Kidney (tissue), 13 donors: ENCODE measurements at regions not wholly inside any gene's neighbourhood (a gene's known extent, or its start where the extent isn't known, plus 50 kb on each side); places are given as distances from the start of the nearest gene placed in this dataset.

Experiments used
- DNase-seq, 5 donors: peaks; one replicate each; pipeline ENCODE4 v3.0.0-alpha.2; 2013 to 2020
- FAIRE-seq: peaks from 2 replicates; lab custom pipeline; 2012; peaks lifted over from hg19 to GRCh38; lab: Jason Lieb, UNC
- H3K27ac ChIP-seq, 2 donors: one replicate each; pipeline ENCODE4 v1.7.0; 2013; ENCODE audit warnings: low read depth in 2 of 2, low read length in 2 of 2, inconsistent platforms in 1 of 2
- H3K27me3 ChIP-seq: one replicate; pipeline ENCODE4 v1.7.1; 2013; ENCODE audit warnings: low read length, inconsistent platforms; ENCODE audit not compliant: control insufficient read depth, insufficient read depth
- H3K36me3 ChIP-seq, 3 donors: one replicate each; pipeline versions ENCODE4 v1.7.0 to v1.7.1; 2013; ENCODE audit warnings: low read length in 3 of 3, control low read depth in 1 of 3, inconsistent platforms in 1 of 3; ENCODE audit not compliant: insufficient read depth in 3 of 3, control insufficient read depth in 2 of 3
- H3K4me1 ChIP-seq, 3 donors: one replicate each; pipeline versions ENCODE4 v1.7.0 to v1.7.1; 2013; ENCODE audit warnings: low read length in 3 of 3, inconsistent platforms in 1 of 3, low read depth in 1 of 3; ENCODE audit not compliant: control insufficient read depth in 2 of 3, insufficient read depth in 2 of 3
- H3K4me3 ChIP-seq, 3 donors: one replicate each; pipeline versions ENCODE4 v1.7.0 to v1.8.1; 2013; ENCODE audit warnings: low read length in 3 of 3, control low read depth in 1 of 3, inconsistent platforms in 1 of 3
- H3K9ac ChIP-seq, 3 donors: one replicate each; pipeline versions ENCODE4 v1.7.0 to v1.7.1; 2013; ENCODE audit warnings: low read length in 3 of 3, control low read depth in 1 of 3, inconsistent platforms in 1 of 3
- H3K9me3 ChIP-seq, 3 donors: one replicate each; pipeline versions ENCODE4 v1.7.0 to v1.7.1; 2013; ENCODE audit warnings: low read length in 3 of 3, control low read depth in 1 of 3, inconsistent platforms in 1 of 3; ENCODE audit not compliant: control insufficient read depth in 2 of 3, insufficient read depth in 1 of 3
- CTCF ChIP-seq: IDR thresholded peaks from 3 replicates; pipeline ENCODE4 v1.5.1; 2012; ENCODE audit warnings: mild to moderate bottlenecking, moderate library complexity, borderline replicate concordance; ENCODE audit not compliant: insufficient read depth; ENCODE audit errors: extremely low read depth
- intact Hi-C: fragments of 100-400 bp; cut with DNase I; formaldehyde crosslinking; loops from one replicate; pipeline ENCODE4 v1.11.1; 2022
- donor health status: control.
- donor health status: control.
- donor health status: control.
- donor health status: control.
- donor health status: control.
- donor health status: DM: yes; HTN: yes; CAD: no.
- donor health status: Normal renal cell carcinoma (clear cell type).

- Histone ChIP-seq H3K27ac (no peak overlapping the region), H3K9ac (no peak overlapping the region), H3K27me3 (no peaks in the 10 kb centered on the region), H3K4me1 (no peaks in the 10 kb centered on the region), H3K36me3 (no peaks in the 10 kb centered on the region), H3K4me3 (no peak overlapping the region), H3K9me3 (no peaks in the 10 kb centered on the region)
- TF ChIP-seq CTCF, result no peak
- intact Hi-C loops, result no loop called here
- no peak for DNase-seq
- no peak for FAIRE-seq
Observed at GRCh38 chr15:29470311-29470710, 200.7 kb upstream of the NSMCE3 start.

- no peaks in the 10 kb centered on the region for H3K27me3 ChIP-seq
- no peak for TF ChIP-seq CTCF
- H3K4me1 ChIP-seq, result no peaks in the 10 kb centered on the region
- intact Hi-C loops, result no loop called here
- no peaks in the 10 kb centered on the region for H3K9me3 ChIP-seq
- DNase-seq (no peak), FAIRE-seq (no peak)
- H3K4me3 ChIP-seq, result no peak overlapping the region
- no peak overlapping the region for H3K27ac ChIP-seq
- no peaks in the 10 kb centered on the region for H3K36me3 ChIP-seq
- no peak overlapping the region for H3K9ac ChIP-seq
Observed at GRCh38 chr15:29468899-29469298, 199.3 kb upstream of the NSMCE3 start.

GRCh38 chr15:29467091-29467490 lies 197.5 kb upstream of the NSMCE3 start:
- Histone ChIP-seq H3K36me3 (no peaks in the 10 kb centered on the region), H3K27me3 (no peaks in the 10 kb centered on the region), H3K9me3 (no peaks in the 10 kb centered on the region), H3K4me1 (no peaks in the 10 kb centered on the region), H3K4me3 (no peak overlapping the region), H3K9ac (no peak overlapping the region), H3K27ac (no peak overlapping the region)
- FAIRE-seq (no peak), DNase-seq (no peak)
- no peak for TF ChIP-seq CTCF
- intact Hi-C loops, result no loop called here

- DNase-seq, result no peak
- Histone ChIP-seq H3K27ac (no peak overlapping the region), H3K9ac (no peak overlapping the region), H3K27me3 (no peaks in the 10 kb centered on the region), H3K36me3 (no peaks in the 10 kb centered on the region), H3K4me3 (no peak overlapping the region), H3K9me3 (no peaks in the 10 kb centered on the region), H3K4me1 (no peaks in the 10 kb centered on the region)
- TF ChIP-seq CTCF, result no peak
- intact Hi-C loops, result no loop called here
- no peak for FAIRE-seq
Observed at GRCh38 chr15:29466292-29466691, 196.7 kb upstream of the NSMCE3 start.
